Gastroesophageal sphincter (tissue), 4 donors: ENCODE measurements at regions not wholly inside any gene's neighbourhood (a gene's known extent, or its start where the extent isn't known, plus 50 kb on each side); places are given as distances from the start of the nearest gene placed in this dataset.

Experiments used
- ATAC-seq: fragments of 150-250 bp; one replicate; pipeline ENCODE4 v1.9.1; 2016; ENCODE audit warnings: mild to moderate bottlenecking, moderate library complexity
- H3K27ac ChIP-seq, 4 donors: fragments of 200-600 bp; sonication (generic) in 3 of 4; 1 replicate in 3 of 4; 2 replicates in 1 of 4; pipeline ENCODE4 v1.5.1; 2016 to 2019
- H3K27me3 ChIP-seq: fragments of 200-600 bp; sonication (generic); one replicate; pipeline ENCODE4 v1.5.1; 2019
- H3K36me3 ChIP-seq, 2 donors: fragments of 200-600 bp; sonication (generic); one replicate each; pipeline ENCODE4 v1.5.1; 2019; ENCODE audit warnings: control low read depth in 1 of 2
- H3K4me1 ChIP-seq, 3 donors: fragments of 200-600 bp; sonication (generic); 1 replicate in 2 of 3; 2 replicates in 1 of 3; pipeline ENCODE4 v1.5.1; 2016 to 2019; ENCODE audit warnings: control low read depth in 2 of 3
- H3K4me3 ChIP-seq, 2 donors: fragments of 200-600 bp; sonication (generic); one replicate each; pipeline ENCODE4 v1.5.1; 2019; ENCODE audit warnings: mild to moderate bottlenecking in 1 of 2, moderate library complexity in 1 of 2
- H3K9me3 ChIP-seq, 3 donors: fragments of 200-600 bp; sonication (generic); one replicate each; pipeline ENCODE4 v1.5.1; 2017 to 2019; ENCODE audit warnings: control low read depth in 2 of 3
- CTCF ChIP-seq, 4 experiments: fragments of 200-600 bp in 2 of 4; fragments of 450-650 bp in 2 of 4; sonication (generic) in 1 of 4; IDR thresholded peaks; one replicate each; pipeline ENCODE4 v1.5.1; 2017 to 2019; ENCODE audit warnings: antibody characterized with exemption in 4 of 4, mild to moderate bottlenecking in 2 of 4, moderate library complexity in 2 of 4
- EP300 ChIP-seq: sonication (generic); formaldehyde crosslinking; IDR thresholded peaks from one replicate; pipeline ENCODE4 v1.6.1; 2017; ENCODE audit warnings: antibody characterized with exemption, mild to moderate bottlenecking
- POLR2A ChIP-seq, 2 donors: fragments of 450-650 bp; IDR thresholded peaks; one replicate each; pipeline ENCODE4 v1.6.1; 2017; ENCODE audit warnings: antibody characterized with exemption in 2 of 2, mild to moderate bottlenecking in 2 of 2, moderate library complexity in 1 of 2
- POLR2AphosphoS5 ChIP-seq: sonication (generic); formaldehyde crosslinking; IDR thresholded peaks from one replicate; pipeline ENCODE4 v1.6.1; 2017; ENCODE audit warnings: antibody characterized with exemption
- WGBS, 2 donors: methylation state at CpG; one replicate each; pipeline ENCODE4 v1.1.5; 2018; ENCODE audit warnings: low coverage in 1 of 2; 5-methylcytosine and 5-hydroxymethylcytosine counted together
- small RNA-seq, 4 donors: library from RNA; depleted of rRNA; stranded (forward); fragments of <200 nt; gene quantifications; one replicate each; pipeline ENCODE3, GENCODE V24; 2016

- no peaks in the 10 kb centered on the region for H3K36me3 ChIP-seq
- no peaks in the 10 kb centered on the region for H3K27me3 ChIP-seq
- WGBS, 2 donors: 80 to 81% methylated on average over 6 of the region's 6 CpGs
- TF ChIP-seq POLR2AphosphoS5 (no peak), EP300 (no peak), POLR2A (IDR thresholded peaks at IDR 0.05) (no peak), CTCF (IDR thresholded peaks at IDR 0.05) (no peak)
- no peak for ATAC-seq
- H3K9me3 ChIP-seq: no peaks in the 10 kb centered on the region
- no peak overlapping the region for H3K4me3 ChIP-seq
- H3K4me1 ChIP-seq: peaks cover 0 to 23% (median 0%) of the 10 kb centered on the region in 3 donors
- no peak overlapping the region for H3K27ac ChIP-seq
These were observed 53.7 kb upstream of the MAGI2 start for GRCh38 chr7:79507131-79507530.

- 41 to 59% methylated on average over 2 of the region's 2 CpGs for WGBS, 2 donors
- no peaks in the 10 kb centered on the region for H3K9me3 ChIP-seq
- H3K36me3 ChIP-seq: no peaks in the 10 kb centered on the region
- TF ChIP-seq POLR2AphosphoS5 (no peak), EP300 (no peak), POLR2A (IDR thresholded peaks at IDR 0.05) (no peak), CTCF (IDR thresholded peaks at IDR 0.05) (no peak)
- H3K4me1 ChIP-seq: peaks cover 0 to 23% (median 0%) of the 10 kb centered on the region in 3 donors
- H3K27ac ChIP-seq: no peak overlapping the region
- no peaks in the 10 kb centered on the region for H3K27me3 ChIP-seq
- H3K4me3 ChIP-seq: no peak overlapping the region
- no peak for ATAC-seq
These were observed 53.0 kb upstream of the MAGI2 start for GRCh38 chr7:79506481-79506880.

GRCh38 chr7:79504607-79505389 is 51.3 kb upstream of the MAGI2 start:
- peak overlapping the region in 3 of 4 donors; percentile 33 to 53 (median 52) for H3K27ac ChIP-seq
- TF ChIP-seq EP300 (no peak), CTCF (IDR thresholded peaks at IDR 0.05) (no peak), POLR2A (IDR thresholded peaks at IDR 0.05) (no peak), POLR2AphosphoS5 (no peak)
- H3K36me3 ChIP-seq: no peaks in the 10 kb centered on the region
- no peak for ATAC-seq
- no peaks in the 10 kb centered on the region for H3K27me3 ChIP-seq
- H3K9me3 ChIP-seq: no peaks in the 10 kb centered on the region
- 56 to 65% methylated on average over 8 to 9 of the region's 9 CpGs for WGBS, 2 donors
- H3K4me3 ChIP-seq: no peak overlapping the region
- peaks cover 0 to 23% (median 0%) of the 10 kb centered on the region in 3 donors for H3K4me1 ChIP-seq

Small RNAs in the stretch of these regions (small RNA-seq; reads per million reads assigned to genes)
- 0 reads per million in 4 donors for gene RNA5SP234
- 0 reads per million in 4 donors for gene RNU6-849P
